ENCODE measurements at regions not wholly inside any gene's neighbourhood (a gene's known extent, or its start where the extent isn't known, plus 50 kb on each side); places are given as distances from the start of the nearest gene placed in this dataset.

GRCh38 chr2:42921721-42922120, 129.3 kb upstream of the HAAO start:
- Histone ChIP-seq H2AFZ (ENCODE audit: low read length) (no peak overlapping the region), H3K36me3 (ENCODE audit: insufficient read depth, low read length) (no peaks in the 10 kb centered on the region), H3K27ac (ENCODE audit: low read depth, low read length) (peak overlapping the region; percentile 98), H4K20me1 (ENCODE audit: insufficient read depth, low read length) (no peaks in the 10 kb centered on the region), H3K4me1 (ENCODE audit: insufficient read depth, low read length) (peaks cover 50% of the 10 kb centered on the region), H3K4me3 (ENCODE audit: insufficient read depth, low read length) (no peak overlapping the region), H3K4me2 (ENCODE audit: insufficient read depth, low read length) (no peak overlapping the region), H3K27me3 (ENCODE audit: insufficient read depth, low read length) (no peaks in the 10 kb centered on the region), H3K9me3 (ENCODE audit: low read depth, low read length) (no peaks in the 10 kb centered on the region), H3K79me2 (ENCODE audit: insufficient read depth, low read length) (no peaks in the 10 kb centered on the region)
- TF ChIP-seq, protein P1, sequence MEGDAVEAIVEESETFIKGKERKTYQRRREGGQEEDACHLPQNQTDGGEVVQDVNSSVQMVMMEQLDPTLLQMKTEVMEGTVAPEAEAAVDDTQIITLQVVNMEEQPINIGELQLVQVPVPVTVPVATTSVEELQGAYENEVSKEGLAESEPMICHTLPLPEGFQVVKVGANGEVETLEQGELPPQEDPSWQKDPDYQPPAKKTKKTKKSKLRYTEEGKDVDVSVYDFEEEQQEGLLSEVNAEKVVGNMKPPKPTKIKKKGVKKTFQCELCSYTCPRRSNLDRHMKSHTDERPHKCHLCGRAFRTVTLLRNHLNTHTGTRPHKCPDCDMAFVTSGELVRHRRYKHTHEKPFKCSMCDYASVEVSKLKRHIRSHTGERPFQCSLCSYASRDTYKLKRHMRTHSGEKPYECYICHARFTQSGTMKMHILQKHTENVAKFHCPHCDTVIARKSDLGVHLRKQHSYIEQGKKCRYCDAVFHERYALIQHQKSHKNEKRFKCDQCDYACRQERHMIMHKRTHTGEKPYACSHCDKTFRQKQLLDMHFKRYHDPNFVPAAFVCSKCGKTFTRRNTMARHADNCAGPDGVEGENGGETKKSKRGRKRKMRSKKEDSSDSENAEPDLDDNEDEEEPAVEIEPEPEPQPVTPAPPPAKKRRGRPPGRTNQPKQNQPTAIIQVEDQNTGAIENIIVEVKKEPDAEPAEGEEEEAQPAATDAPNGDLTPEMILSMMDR (IDR thresholded peaks at IDR 0.05; ENCODE audit: extremely low read depth, low read depth, low read length), result no peak
- DNase-seq (ENCODE audit: insufficient read length, low spot score, missing footprints), result no peak

GRCh38 chr2:42921147-42921520, 128.8 kb upstream of the HAAO start:
- H3K9me3 ChIP-seq (ENCODE audit: low read depth, low read length), result no peaks in the 10 kb centered on the region
- TF ChIP-seq, protein P1 (IDR thresholded peaks at IDR 0.05; ENCODE audit: extremely low read depth, low read depth, low read length), result no peak
- H2AFZ ChIP-seq (ENCODE audit: low read length), result no peak overlapping the region
- H3K27ac ChIP-seq (ENCODE audit: low read depth, low read length), result peak overlapping the region; percentile 98
- DNase-seq (ENCODE audit: insufficient read length, low spot score, missing footprints), result no peak
- H3K4me2 ChIP-seq (ENCODE audit: insufficient read depth, low read length), result no peak overlapping the region
- no peak overlapping the region for H3K4me3 ChIP-seq (ENCODE audit: insufficient read depth, low read length)
- no peaks in the 10 kb centered on the region for H3K79me2 ChIP-seq (ENCODE audit: insufficient read depth, low read length)
- no peaks in the 10 kb centered on the region for H4K20me1 ChIP-seq (ENCODE audit: insufficient read depth, low read length)
- H3K27me3 ChIP-seq (ENCODE audit: insufficient read depth, low read length), result no peaks in the 10 kb centered on the region
- H3K4me1 ChIP-seq (ENCODE audit: insufficient read depth, low read length), result peaks cover 50% of the 10 kb centered on the region
- H3K36me3 ChIP-seq (ENCODE audit: insufficient read depth, low read length), result no peaks in the 10 kb centered on the region

GRCh38 chr2:42920446-42921146, 128.2 kb upstream of the HAAO start:
- Histone ChIP-seq H3K27me3 (ENCODE audit: insufficient read depth, low read length) (no peaks in the 10 kb centered on the region), H2AFZ (ENCODE audit: low read length) (no peak overlapping the region), H3K4me2 (ENCODE audit: insufficient read depth, low read length) (no peak overlapping the region), H3K9me3 (ENCODE audit: low read depth, low read length) (no peaks in the 10 kb centered on the region), H3K4me1 (ENCODE audit: insufficient read depth, low read length) (peaks cover 44% of the 10 kb centered on the region), H4K20me1 (ENCODE audit: insufficient read depth, low read length) (no peaks in the 10 kb centered on the region), H3K79me2 (ENCODE audit: insufficient read depth, low read length) (no peaks in the 10 kb centered on the region), H3K36me3 (ENCODE audit: insufficient read depth, low read length) (no peaks in the 10 kb centered on the region), H3K27ac (ENCODE audit: low read depth, low read length) (no peak overlapping the region), H3K4me3 (ENCODE audit: insufficient read depth, low read length) (no peak overlapping the region)
- no peak for DNase-seq (ENCODE audit: insufficient read length, low spot score, missing footprints)
- TF ChIP-seq, protein P1 (IDR thresholded peaks at IDR 0.05; ENCODE audit: extremely low read depth, low read depth, low read length), result no peak

DNA sequence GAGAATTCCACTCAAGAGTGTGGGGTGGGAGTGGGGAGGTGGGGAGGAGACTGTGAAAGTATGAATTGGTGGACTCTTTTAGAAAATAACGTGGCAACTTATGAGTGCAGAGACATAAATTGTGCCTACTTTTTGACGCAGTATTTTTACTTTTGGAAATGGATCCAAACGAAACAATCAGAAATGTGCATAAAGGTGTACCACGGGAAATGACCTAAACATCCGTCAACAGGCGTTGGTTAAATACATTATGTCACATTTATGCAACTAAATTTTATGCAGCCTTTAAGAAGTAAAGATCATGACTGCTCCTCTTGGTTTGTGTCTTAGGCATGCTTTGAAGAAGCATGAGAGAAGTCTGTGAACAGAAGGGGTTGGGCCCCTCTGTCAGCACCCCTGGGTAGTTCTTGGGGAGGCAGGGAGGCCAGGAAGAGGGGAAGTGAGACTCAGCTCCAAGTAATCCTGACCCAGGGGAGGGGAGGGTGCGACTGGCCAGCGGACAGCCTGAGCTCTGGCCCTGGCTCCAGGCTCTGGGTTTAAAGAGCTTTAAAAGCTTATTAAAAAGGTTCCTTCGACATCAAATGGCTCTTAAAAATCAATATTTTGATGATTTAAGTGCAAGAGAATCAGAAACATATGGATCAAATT, 126.4 kb upstream of the HAAO start:
- peak overlapping the region; percentile 50 for H2AFZ ChIP-seq (ENCODE audit: low read length)
- peaks cover 28% of the 10 kb centered on the region for H3K4me1 ChIP-seq (ENCODE audit: insufficient read depth, low read length)
- H3K79me2 ChIP-seq (ENCODE audit: insufficient read depth, low read length), result no peaks in the 10 kb centered on the region
- H3K27me3 ChIP-seq (ENCODE audit: insufficient read depth, low read length), result no peaks in the 10 kb centered on the region
- H3K4me3 ChIP-seq (ENCODE audit: insufficient read depth, low read length), result no peak overlapping the region
- no peaks in the 10 kb centered on the region for H3K9me3 ChIP-seq (ENCODE audit: low read depth, low read length)
- no peak overlapping the region for H3K27ac ChIP-seq (ENCODE audit: low read depth, low read length)
- TF ChIP-seq, protein P1 (IDR thresholded peaks at IDR 0.05; ENCODE audit: extremely low read depth, low read depth, low read length), result no peak
- DNase-seq (ENCODE audit: insufficient read length, low spot score, missing footprints), result no peak
- H3K36me3 ChIP-seq (ENCODE audit: insufficient read depth, low read length), result no peaks in the 10 kb centered on the region
- no peaks in the 10 kb centered on the region for H4K20me1 ChIP-seq (ENCODE audit: insufficient read depth, low read length)
- H3K4me2 ChIP-seq (ENCODE audit: insufficient read depth, low read length), result no peak overlapping the region

Measured in osteoblast (primary cell).